Gastroesophageal sphincter (tissue), 3 donors: ENCODE measurements at regions not wholly inside any gene's neighbourhood (a gene's known extent, or its start where the extent isn't known, plus 50 kb on each side); places are given as distances from the start of the nearest gene placed in this dataset.

ENCODE experiments used
- CTCF ChIP-seq, 4 experiments: fragments of 200-600 bp in 2 of 4; fragments of 450-650 bp in 2 of 4; sonication (generic) in 1 of 4; IDR thresholded peaks; one replicate each; pipeline ENCODE4 v1.5.1; 2017 to 2019; ENCODE audit warnings: antibody characterized with exemption in 4 of 4, mild to moderate bottlenecking in 2 of 4, moderate library complexity in 2 of 4
- EP300 ChIP-seq: sonication (generic); formaldehyde crosslinking; IDR thresholded peaks from one replicate; pipeline ENCODE4 v1.6.1; 2017; ENCODE audit warnings: antibody characterized with exemption, mild to moderate bottlenecking
- POLR2A ChIP-seq, 2 donors: fragments of 450-650 bp; IDR thresholded peaks; one replicate each; pipeline ENCODE4 v1.6.1; 2017; ENCODE audit warnings: antibody characterized with exemption in 2 of 2, mild to moderate bottlenecking in 2 of 2, moderate library complexity in 1 of 2

GRCh38 chr16:56101480-56101879 is 89.8 kb upstream of the GNAO1 start:
- TF ChIP-seq CTCF (IDR thresholded peaks at IDR 0.05) = no peak
- TF ChIP-seq POLR2A (IDR thresholded peaks at IDR 0.05) = no peak
- TF ChIP-seq EP300 = no peak
